ENCODE measurements at regions not wholly inside any gene's neighbourhood (a gene's known extent, or its start where the extent isn't known, plus 50 kb on each side); places are given as distances from the start of the nearest gene placed in this dataset.
"Not testable (repeated sequence)": the region's sequence is repeated elsewhere in the genome, so short reads cannot be mapped to it uniquely, and the experiment has no call there.

DNA sequence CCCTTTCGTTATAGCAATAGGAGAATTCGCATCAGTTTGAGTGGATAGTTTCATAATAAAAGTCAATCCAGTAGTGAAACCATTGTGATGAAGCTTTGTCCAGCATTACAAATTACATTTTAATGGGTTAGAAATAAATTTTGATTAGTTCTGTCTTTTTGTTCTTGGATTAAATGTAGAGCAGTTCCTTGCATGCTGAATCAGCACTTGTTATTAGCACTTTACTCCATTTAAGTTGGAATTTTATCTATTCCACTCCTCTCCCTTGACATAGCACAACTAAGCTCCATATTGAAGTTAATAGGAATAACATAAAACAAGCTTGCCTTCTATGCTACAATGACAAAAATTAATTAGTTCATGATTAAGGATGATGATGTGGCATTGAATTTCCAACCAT, 624.1 kb downstream of the CCDC85A start:
- no peak for DNase-seq

DNA sequence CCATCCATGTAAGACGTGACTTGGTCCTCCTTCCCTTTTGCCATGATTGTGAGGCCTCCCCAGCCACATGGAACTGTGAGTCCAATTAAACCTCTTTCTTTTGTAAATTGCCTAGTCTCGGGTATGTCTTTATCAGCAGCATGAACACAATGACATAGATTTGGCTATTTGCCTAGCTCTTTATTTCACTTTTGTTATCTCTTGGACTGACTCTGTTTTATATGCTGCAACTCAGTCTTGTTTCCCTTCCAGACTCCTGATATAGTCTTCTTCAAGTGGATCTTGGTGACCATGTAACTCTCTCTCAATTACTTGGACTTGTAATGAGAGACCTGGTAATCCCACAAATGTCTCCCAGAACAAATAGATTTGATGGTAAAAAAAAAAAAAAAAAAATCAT, 627.6 kb downstream of the CCDC85A start:
- no peak for DNase-seq

DNA sequence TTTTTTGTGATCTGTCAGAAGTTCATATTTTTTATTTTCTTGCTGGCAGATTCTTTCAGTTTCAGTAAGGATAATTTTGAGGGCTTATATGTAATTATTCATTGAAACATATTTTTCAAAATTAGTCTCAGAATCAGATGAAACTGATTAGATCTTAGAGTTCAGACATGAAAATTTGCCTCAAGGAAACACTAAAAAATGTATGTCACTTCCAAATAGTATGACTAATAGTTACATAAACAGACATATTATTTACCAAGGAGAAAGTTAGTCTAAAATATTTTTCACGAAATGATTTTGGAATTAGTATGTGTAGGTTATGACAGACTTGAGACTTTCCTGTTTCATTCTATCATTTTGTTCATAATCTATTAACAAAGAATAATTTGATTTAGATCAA, 628.6 kb downstream of the CCDC85A start:
- DNase-seq = no peak

DNA sequence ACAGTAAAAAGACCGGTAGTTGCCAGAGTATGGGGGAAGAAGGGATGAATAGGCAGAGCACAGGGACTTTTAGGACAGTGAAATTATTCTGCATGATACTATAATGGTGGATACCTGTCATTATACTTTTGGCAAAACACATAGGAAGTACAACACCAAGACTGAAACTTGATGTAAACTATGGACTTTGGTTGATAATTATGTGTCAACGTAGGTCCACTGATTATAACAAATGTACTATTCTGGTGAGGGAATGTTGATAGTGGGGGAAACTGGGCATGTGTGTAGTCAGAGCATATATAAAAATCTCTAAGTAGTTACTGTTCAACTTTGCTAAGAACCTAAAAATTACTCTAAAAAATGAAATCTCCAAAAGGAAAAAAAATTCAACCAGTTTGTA, 629.7 kb downstream of the CCDC85A start:
- DNase-seq = no peak

DNA sequence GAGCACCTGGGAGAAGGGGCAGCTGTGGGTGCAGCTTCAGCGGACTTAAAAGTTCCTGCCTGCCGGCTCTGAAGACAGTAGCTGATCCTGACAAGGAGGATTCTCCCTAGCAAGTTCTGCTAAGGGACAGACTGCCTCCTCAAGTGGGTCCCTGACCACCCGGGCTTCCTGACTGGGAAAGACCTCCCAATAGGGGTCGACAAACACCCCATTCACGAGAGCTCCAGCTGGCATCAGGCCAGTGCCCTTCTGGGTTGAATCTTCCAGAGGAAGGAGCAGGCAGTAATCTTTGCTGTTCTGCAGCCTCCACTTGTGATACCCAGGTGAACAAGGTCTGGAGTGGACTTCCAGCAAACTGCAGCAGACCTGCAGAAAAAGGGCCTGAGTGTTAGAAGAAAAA, 632.9 kb downstream of the CCDC85A start:
- no peak for DNase-seq

DNA sequence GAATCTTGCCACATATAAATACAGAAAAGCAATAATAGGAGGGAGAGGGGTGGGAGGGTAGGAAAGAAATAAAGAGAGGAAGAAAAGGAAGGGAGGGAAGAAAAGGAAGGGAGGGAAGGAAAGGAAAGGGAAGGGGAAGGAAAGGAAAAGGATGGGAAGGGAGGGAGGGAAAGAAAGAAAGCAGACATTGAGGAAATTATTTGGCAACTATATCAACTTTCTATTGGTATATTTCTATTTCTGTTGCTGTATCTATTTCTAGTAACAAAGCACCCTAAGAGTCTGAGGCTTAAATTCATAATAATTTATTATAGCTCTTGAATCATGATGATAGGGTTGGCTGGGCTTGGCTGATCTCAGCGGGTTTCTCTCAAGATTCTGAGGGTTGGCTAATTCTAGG, 648.0 kb downstream of the CCDC85A start:
- DNase-seq = no peak

DNA sequence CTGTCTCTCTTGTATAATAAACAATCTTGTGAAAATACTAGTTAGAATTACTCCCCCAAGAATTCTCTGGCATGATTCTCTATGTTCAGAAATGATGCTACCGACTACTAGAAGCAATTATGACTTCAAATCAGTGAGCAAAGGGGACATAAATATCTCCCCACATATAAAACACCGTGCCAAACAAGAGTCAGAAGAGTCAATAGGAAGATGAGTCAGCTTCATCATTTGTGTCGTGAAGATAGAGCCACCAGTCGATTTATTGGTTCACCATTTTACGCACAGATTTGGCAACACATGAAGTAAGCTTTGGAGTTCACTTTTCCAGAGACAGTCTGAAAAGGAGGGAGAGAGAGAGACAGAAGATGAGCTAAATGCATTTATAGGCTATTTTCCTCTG, 650.9 kb downstream of the CCDC85A start:
- no peak for DNase-seq

DNA sequence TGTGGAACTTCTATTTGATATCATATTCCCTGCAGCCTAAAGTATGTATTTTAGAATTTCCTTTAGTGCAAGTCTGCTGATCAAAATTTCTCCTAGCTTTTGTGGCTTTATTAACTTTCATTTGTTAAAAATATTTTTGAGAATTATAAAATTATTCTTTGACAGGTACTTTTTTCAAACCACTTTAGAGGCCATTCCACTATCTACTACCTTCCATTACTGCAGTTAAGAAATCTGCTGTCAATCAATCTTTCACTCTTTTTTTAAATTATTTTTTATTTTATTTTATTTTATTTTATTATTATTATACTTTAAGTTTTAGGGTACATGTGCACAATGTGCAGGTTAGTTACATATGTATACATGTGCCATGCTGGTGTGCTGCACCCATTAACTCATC, 656.2 kb downstream of the CCDC85A start:
- not testable (repeated sequence) for DNase-seq

DNA sequence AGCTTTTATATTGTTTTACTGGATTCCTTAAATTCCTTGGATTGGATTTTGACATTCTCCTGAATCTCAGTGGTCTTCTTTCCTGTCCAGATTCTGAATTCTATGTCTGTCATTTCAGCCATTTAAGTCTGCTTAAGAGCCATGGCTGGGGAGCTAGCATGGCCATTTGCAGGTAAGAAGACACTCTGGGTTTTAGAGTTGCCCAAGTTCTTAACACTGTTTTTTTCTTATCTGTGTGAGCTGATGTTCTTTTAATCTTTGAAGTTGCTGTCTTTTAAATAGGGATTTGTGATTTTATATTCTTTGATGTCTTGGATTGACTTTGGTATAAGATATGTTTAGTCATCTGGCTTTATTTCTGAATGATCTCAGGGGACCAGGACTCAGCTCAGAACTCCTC, 677.2 kb downstream of the CCDC85A start:
- no peak for DNase-seq

DNA sequence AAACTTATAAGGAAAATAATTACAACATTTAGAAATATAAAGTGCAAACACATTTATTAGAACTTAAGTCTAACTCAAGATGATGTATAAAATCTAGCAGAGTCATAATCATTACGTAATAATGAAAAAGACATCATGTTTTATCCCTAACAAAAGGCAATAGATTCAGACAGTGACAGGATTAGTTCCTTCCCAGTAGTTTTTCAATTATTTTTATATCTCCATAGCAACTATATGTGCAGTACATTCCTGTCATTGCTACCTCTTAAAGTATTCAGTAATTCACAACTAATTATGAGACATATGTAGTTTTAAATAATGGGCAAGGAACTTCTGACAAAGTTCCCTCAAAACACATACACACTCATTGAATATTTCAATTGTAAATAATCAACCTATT, 687.9 kb downstream of the CCDC85A start:
- no peak for DNase-seq

DNA sequence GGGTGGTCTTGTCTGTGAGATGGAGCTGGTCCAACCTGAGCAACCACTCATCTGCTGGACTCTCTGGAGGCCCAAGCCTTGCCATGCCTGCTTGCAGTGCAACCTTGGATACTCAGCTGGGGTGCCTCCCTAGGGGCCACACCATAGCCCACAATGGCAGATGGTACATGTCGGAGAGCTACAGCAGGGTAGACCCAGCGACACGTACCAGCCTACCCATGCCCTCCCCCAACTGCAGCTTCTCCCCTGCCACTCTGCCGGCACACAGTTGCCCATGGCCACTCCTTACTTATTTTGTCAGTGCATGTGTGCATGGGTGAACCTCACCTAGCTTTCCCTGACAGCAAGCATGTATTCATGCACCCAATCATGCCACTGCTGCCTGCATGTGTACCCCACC, 690.9 kb downstream of the CCDC85A start:
- DNase-seq = no peak

DNA sequence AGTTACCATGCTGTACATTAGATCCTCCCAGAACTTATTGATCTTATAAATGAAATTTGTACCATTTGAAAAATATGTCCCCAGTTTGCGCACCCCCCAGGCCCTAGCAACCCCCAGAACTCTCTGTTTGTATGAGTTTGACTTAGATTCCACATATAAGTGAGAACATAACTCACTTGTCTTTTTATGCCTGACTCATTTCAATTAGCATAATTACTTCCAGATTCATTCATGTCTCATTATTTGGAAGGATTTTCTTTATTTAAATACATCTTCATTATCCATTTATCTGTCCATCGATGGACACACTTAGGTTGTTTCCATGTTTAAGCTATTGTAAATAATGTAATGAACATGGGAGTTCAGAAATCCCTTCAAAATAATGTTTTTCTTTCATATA, 705.9 kb downstream of the CCDC85A start:
- no peak for DNase-seq

DNA sequence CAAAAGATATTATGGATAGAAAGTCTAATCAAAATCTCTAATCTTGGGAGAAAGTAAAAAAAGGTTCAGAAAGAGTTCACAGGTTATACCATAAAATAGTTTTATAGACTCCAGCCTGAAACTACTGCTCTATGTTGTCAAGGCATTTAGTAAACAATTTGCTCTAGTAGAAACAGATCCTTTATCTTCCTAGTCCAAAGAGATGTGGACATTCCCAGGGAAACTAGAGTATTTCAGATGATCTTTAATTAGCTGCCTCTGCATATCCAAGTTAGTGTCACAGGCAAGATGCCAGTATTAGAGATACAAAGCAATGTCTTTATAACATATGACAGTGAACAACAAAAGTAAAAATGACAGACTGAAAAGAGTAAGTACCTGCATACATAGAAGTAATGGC, 708.6 kb downstream of the CCDC85A start:
- no peak for DNase-seq

DNA sequence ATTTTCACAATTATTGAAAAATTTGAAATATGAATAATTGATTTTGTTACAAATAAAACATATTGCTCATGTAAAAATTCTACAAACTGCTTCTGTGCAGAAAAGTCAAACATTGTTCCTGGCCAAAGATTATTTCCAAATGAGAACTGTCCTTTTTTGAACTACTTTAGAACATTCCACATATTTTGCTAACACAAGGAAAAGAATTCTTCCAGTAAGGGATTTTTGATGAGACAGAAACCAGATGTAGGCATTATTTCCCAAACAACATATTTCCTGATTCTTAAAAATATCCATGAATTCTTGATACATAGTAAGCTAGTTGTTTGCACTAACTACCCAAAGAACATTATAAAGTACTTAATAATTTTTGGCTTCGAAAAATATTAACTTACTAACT, 715.2 kb downstream of the CCDC85A start:
- DNase-seq = no peak

DNA sequence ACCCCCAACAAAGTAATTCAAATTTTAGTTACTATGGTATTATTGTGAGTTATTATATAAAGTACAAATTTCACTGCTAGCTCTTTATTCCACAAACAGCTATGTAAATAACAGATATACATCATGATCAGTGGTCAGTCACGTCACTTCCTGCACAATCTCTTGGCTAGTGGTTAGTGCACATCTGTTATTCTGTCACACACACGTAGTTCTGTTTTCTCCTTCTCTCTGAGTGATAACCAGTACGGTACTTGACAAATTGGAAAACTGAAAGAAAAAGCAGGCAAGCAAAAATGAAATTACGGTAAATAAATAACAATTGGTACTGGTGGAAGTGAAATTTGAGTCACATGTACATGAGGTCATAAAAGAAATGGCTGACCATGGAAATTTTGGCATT, 728.7 kb downstream of the CCDC85A start:
- no peak for DNase-seq

DNA sequence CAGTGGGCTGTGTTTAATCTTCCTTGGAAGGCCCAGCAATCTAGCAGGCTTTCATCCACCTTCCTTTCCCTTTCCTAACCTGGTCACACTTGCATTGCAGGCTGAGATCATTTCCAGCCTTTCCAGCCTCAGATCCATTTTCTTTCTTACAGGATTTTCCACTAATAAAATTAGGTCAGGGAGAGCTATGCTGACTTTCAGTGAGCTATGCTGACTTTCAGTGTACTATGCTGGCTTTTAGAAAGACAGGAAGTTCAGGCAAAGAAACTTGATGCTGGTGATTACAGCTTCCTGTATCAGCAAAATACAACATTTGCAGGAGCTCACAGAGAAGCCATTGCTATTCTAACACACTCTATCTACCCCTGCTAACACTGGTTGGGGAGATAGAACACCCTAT, 735.0 kb downstream of the CCDC85A start:
- DNase-seq = no peak

DNA sequence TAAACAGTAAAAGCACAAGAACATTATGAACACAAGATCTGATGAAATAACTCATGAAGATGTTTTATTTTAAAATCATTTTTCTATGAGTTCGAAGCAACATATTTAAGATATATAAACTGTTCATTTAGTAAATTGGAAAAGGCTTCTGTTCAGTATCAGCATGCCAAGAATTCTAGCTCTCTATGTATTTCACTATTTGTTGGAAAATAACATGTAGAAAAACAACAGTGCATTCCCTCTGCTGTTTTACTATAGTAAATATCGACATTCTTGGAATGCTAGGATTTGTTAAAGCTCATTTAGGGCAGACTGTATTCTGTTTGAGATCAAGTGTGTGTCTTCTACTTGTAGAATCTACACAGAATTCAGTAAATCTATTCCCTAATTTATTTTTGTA, 750.2 kb downstream of the CCDC85A start:
- DNase-seq = no peak

DNA sequence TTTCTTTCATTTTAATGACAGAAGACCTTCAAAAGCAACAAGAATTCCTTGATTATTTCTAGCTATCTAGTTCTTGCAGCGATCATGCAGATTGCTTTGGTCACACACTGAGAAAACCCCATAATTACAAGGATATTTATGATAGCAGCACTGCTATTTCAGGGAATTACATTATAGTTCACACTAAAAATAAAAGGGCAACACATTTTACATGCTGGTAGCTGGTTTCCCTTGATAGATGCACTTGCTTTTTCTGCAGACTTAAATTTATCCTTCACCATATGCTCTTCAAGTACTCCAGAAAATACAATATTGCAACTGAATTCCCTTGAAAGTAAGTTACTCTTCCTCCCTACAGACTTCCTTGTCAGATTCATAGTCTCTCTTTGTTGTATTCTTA, 751.1 kb downstream of the CCDC85A start:
- DNase-seq = no peak

DNA sequence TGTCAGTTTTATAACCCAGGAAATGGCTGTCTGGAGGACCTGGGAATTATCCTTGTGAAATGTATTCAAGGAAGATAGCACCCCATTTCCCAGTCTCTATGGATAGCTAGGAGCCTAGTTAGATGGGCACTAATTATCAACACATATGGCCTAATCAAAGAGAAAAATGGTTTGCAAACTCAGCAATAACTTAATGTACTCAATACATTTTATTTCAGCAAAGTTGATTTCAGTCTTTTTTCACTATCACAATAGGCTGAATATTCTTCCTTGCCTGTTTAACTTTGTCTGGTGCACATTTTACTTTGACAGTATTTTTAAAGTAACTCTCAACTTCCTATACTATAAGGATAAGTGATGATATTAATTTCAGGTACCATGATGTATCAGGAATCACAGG, 756.3 kb downstream of the CCDC85A start:
- DNase-seq = no peak

DNA sequence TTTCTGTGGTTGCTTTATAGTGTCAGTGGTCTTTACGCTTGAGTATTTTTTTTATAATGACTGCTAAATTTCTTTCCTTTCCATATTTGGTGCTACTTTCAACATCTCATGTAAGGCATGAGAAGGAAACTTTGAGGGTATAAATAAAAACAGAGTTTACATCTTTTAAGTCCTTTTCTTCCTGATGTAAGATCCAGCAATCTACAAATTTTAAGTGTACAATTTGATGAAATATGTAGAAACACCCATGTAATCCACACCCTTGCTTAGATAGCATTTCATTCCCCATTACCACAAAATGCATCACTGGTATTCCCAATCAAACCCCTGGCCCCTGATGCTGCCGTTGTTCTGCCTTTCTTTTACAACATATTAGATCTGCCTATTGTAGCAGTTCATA, 769.1 kb downstream of the CCDC85A start:
- DNase-seq = no peak

DNA sequence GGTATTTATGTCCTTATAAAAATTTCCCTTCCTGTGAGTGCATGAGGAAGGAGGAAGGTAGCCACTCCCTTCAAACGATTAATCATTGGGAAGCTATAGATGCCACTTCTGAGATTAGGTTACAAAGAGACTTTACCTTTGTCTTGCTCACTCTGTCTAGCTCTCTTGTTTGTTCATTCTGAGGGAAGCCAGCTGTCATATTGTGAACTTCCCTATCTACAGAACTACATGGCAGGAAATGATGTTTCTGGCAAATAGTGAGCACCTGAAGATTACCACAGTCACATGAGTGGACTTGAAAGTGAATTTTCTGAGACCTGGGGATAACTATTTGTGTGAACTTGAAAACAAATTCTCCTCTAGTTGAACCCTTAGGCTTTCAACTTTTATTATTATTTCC, 776.8 kb downstream of the CCDC85A start:
- DNase-seq = peak; percentile 18

DNA sequence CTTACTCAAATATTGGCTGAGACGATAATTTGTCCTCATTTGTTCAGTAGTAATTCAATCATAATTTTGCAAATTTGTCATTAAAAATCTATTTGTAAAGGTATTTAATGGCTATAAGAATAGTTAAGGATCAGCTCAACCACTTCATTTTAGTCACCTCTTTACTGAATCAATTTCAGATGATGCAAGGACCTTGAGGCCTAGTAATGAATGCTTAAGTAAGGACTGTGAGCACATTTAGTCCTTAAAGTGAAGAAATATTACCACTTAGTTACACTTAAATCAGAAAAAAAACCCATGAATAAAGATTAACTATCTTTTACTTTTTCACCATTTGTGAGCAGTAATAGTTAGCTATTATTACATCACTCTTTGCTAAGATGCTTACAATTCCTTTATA, 778.9 kb downstream of the CCDC85A start:
- no peak for DNase-seq

DNA sequence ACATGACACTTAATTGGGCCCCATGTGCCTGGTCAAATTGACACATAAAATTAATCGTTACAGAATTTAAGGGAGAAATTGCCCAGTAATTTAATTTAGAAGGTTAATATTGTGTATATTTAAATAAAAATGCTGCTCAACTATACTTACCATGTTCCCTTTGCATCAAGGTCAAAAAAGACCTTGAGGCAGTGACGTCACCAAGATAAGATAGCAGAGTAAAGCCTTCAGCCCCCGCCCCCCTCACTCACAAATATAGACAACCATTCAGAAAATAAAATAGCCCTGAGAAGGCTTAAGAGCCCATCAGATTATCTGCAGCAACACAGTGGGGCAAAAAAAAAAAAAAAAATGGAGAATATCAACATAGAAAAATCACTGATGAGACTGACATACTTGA, 785.7 kb downstream of the CCDC85A start:
- no peak for DNase-seq

DNA sequence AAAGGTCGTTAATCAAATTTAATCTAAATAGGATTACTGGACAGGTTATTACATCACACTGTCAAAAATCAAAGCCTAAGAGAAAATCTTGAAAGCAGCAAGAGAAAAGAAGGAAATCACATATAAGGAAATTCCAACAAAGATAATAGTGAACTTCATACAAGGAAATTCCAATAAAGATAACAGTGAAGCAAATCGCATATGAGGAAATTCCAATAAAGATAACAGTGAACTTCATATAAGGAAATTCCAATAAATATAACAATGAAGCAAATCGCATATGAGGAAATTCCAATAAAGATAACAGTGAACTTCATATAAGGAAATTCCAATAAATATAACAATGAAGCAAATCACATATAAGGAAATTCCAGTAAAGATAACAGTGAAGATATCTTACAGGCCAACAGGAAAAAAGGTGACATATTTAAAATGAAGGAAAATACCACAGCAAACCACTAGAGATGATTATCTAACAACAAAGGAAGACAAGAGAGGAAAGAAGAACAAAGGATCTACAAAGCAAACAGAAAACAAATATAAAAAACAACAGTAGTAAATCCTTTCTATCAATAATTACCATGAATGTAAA, 787.7 kb downstream of the CCDC85A start:
- DNase-seq = no peak

DNA sequence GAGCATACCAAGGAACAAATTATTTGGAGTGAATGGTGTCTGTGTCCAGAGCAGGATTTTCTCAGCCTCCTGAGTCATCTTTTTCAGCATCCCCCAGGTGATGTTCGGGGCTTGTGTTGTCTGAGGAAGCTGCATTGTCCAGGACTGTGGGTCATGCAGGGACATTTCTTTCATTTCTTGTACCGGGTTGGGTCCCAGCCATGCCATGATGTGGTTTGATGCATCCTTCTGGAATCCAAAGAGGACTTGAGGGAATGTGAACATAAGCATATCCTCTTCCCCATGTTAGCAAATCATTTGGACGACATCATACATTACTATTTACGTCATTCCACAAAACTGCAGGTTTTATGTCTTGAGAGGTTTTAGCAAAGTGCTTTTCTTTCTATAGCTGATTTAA, 797.8 kb downstream of the CCDC85A start:
- no peak for DNase-seq

Measured in left kidney (tissue), 1 donor.